Spleen (tissue), 7 donors: ENCODE measurements at regions not wholly inside any gene's neighbourhood (a gene's known extent, or its start where the extent isn't known, plus 50 kb on each side); places are given as distances from the start of the nearest gene placed in this dataset.

Source experiments
- POLR2A ChIP-seq, 3 donors: fragments of 450-650 bp; IDR thresholded peaks; one replicate each; pipeline ENCODE4 v1.5.1; 2017; ENCODE audit warnings: antibody characterized with exemption in 3 of 3, mild to moderate bottlenecking in 1 of 3
- POLR2AphosphoS5 ChIP-seq, 3 donors: sonication (generic); formaldehyde crosslinking; IDR thresholded peaks; one replicate each; pipeline ENCODE4 v1.5.1; 2017; ENCODE audit warnings: antibody characterized with exemption in 3 of 3
- TF ChIP-seq, protein P1 (sequence below), 11 experiments: fragments of 200-600 bp in 7 of 11; fragments of 450-650 bp in 4 of 11; sonication (generic) in 4 of 11; IDR thresholded peaks in 8 of 11; conservative IDR thresholded peaks in 3 of 11; 1 replicate in 7 of 11; 2 replicates in 4 of 11; pipeline versions ENCODE4 v1.4.0 to v1.8.0; 2016 to 2021; ENCODE audit warnings: antibody characterized with exemption in 11 of 11, inconsistent platforms in 4 of 11, mild to moderate bottlenecking in 1 of 11
- donor health status: DM: no; HTN: no; CAD: no; lungs with moderate emphysema.
- donor health status: DM: no; HTN: no; CAD: no.
- donor health status: DM: no; HTN: no; CAD: no.

DNA sequence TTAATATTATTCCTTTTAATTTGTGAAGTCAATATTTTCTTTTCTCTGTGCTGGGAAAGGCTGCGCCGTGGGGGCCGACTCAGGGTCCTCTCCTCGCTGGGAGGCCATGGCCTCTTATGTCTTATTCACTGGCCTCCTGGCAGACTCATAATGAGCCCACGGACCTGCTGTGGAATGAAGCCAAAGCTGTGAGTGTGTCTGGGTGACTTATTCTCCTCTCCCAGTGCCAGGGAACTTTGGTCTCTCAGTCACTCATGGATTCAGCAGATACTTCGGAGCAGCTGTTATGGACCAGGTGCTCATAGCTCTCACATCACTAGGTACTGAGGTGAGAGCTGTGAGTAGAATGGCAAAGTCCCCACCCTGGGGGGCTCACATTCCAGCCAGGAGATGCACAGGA lies 297.6 kb downstream of the CDH26 start:
- TF ChIP-seq, protein P1, sequence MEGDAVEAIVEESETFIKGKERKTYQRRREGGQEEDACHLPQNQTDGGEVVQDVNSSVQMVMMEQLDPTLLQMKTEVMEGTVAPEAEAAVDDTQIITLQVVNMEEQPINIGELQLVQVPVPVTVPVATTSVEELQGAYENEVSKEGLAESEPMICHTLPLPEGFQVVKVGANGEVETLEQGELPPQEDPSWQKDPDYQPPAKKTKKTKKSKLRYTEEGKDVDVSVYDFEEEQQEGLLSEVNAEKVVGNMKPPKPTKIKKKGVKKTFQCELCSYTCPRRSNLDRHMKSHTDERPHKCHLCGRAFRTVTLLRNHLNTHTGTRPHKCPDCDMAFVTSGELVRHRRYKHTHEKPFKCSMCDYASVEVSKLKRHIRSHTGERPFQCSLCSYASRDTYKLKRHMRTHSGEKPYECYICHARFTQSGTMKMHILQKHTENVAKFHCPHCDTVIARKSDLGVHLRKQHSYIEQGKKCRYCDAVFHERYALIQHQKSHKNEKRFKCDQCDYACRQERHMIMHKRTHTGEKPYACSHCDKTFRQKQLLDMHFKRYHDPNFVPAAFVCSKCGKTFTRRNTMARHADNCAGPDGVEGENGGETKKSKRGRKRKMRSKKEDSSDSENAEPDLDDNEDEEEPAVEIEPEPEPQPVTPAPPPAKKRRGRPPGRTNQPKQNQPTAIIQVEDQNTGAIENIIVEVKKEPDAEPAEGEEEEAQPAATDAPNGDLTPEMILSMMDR (IDR thresholded peaks at IDR 0.05 in 8 of 11, conservative IDR thresholded peaks at IDR 0.05 in 3 of 11), result no peak
- TF ChIP-seq POLR2A (IDR thresholded peaks at IDR 0.05) (no peak), POLR2AphosphoS5 (IDR thresholded peaks at IDR 0.05) (no peak)
